ENCODE measurements at regions not wholly inside any gene's neighbourhood (a gene's known extent, or its start where the extent isn't known, plus 50 kb on each side); places are given as distances from the start of the nearest gene placed in this dataset.
A peak's percentile ranks its signal among the peaks of the same experiment; 100 is the strongest.

- intact Hi-C loops (cut with DNase I): no loop called here
- no peak for DNase-seq (ENCODE audit: extremely low spot score in 2 of 2)
- Histone ChIP-seq H3K4me1 (peaks cover 19% of the 10 kb centered on the region), H3K27me3 (no peaks in the 10 kb centered on the region), H3K27ac (peak overlapping the region; percentile 12), H3K9me3 (no peaks in the 10 kb centered on the region), H3K36me3 (no peaks in the 10 kb centered on the region), H3K4me3 (no peak overlapping the region)
- TF ChIP-seq CTCF (IDR thresholded peaks at IDR 0.05): no peak
- no peak for TF ChIP-seq POLR2A (IDR thresholded peaks at IDR 0.05)
- no peak for TF ChIP-seq POLR2AphosphoS5 (IDR thresholded peaks at IDR 0.05; ENCODE audit: insufficient read depth in 1 of 2, low read depth in 1 of 2)
Measured at GRCh38 chr9:547314-547713, 294.2 kb upstream of the DMRT1 start.

GRCh38 chr9:549455-549997 lies 292.0 kb upstream of the DMRT1 start:
- intact Hi-C loops (cut with DNase I): no loop called here
- Histone ChIP-seq H3K27me3 (no peaks in the 10 kb centered on the region), H3K4me1 (peaks cover 30% of the 10 kb centered on the region)

GRCh38 chr9:550333-550732 lies 291.2 kb upstream of the DMRT1 start:
- TF ChIP-seq POLR2A (IDR thresholded peaks at IDR 0.05): no peak
- TF ChIP-seq CTCF (IDR thresholded peaks at IDR 0.05): no peak
- no peaks in the 10 kb centered on the region for H3K27me3 ChIP-seq
- no peaks in the 10 kb centered on the region for H3K36me3 ChIP-seq
- H3K9me3 ChIP-seq: no peaks in the 10 kb centered on the region
- no peak overlapping the region for H3K4me3 ChIP-seq
- peaks cover 30% of the 10 kb centered on the region for H3K4me1 ChIP-seq
- no peak overlapping the region for H3K27ac ChIP-seq
- intact Hi-C loops (cut with DNase I): no loop called here
- no peak for DNase-seq (ENCODE audit: extremely low spot score in 2 of 2)

More at GRCh38 chr9:549455-549997, 292.0 kb upstream of the DMRT1 start:
- no peaks in the 10 kb centered on the region for H3K36me3 ChIP-seq
- H3K9me3 ChIP-seq: no peaks in the 10 kb centered on the region
- H3K27ac ChIP-seq: no peak overlapping the region
- DNase-seq (ENCODE audit: extremely low spot score in 2 of 2): no peak
- TF ChIP-seq POLR2AphosphoS5 (IDR thresholded peaks at IDR 0.05; ENCODE audit: insufficient read depth in 1 of 2, low read depth in 1 of 2): no peak
- TF ChIP-seq CTCF (IDR thresholded peaks at IDR 0.05): no peak
- TF ChIP-seq POLR2A (IDR thresholded peaks at IDR 0.05): no peak
- no peak overlapping the region for H3K4me3 ChIP-seq

- no peak for DNase-seq (ENCODE audit: extremely low spot score in 2 of 2)
- H3K4me1 ChIP-seq: peaks cover 13% of the 10 kb centered on the region
- no peaks in the 10 kb centered on the region for H3K9me3 ChIP-seq
- no peak overlapping the region for H3K27ac ChIP-seq
- no peaks in the 10 kb centered on the region for H3K36me3 ChIP-seq
- TF ChIP-seq CTCF (IDR thresholded peaks at IDR 0.05) (no peak), POLR2A (IDR thresholded peaks at IDR 0.05) (no peak), POLR2AphosphoS5 (IDR thresholded peaks at IDR 0.05; ENCODE audit: insufficient read depth in 1 of 2, low read depth in 1 of 2) (no peak)
- H3K27me3 ChIP-seq: no peaks in the 10 kb centered on the region
- intact Hi-C loops (cut with DNase I): no loop called here
- no peak overlapping the region for H3K4me3 ChIP-seq
Measured at GRCh38 chr9:551986-552929, 289.2 kb upstream of the DMRT1 start.

GRCh38 chr9:555493-555892 lies 286.0 kb upstream of the DMRT1 start:
- DNase-seq (ENCODE audit: extremely low spot score in 2 of 2): no peak
- intact Hi-C loops (cut with DNase I): no loop called here
- H3K9me3 ChIP-seq: no peaks in the 10 kb centered on the region
- no peaks in the 10 kb centered on the region for H3K36me3 ChIP-seq
- no peaks in the 10 kb centered on the region for H3K27me3 ChIP-seq
- no peak for TF ChIP-seq POLR2AphosphoS5 (IDR thresholded peaks at IDR 0.05; ENCODE audit: insufficient read depth in 1 of 2, low read depth in 1 of 2)
- no peak for TF ChIP-seq POLR2A (IDR thresholded peaks at IDR 0.05)
- peaks cover 11% of the 10 kb centered on the region for H3K4me1 ChIP-seq
- H3K4me3 ChIP-seq: no peak overlapping the region
- H3K27ac ChIP-seq: no peak overlapping the region
